ENCODE measurements at regions not wholly inside any gene's neighbourhood (a gene's known extent, or its start where the extent isn't known, plus 50 kb on each side); places are given as distances from the start of the nearest gene placed in this dataset.

DNA sequence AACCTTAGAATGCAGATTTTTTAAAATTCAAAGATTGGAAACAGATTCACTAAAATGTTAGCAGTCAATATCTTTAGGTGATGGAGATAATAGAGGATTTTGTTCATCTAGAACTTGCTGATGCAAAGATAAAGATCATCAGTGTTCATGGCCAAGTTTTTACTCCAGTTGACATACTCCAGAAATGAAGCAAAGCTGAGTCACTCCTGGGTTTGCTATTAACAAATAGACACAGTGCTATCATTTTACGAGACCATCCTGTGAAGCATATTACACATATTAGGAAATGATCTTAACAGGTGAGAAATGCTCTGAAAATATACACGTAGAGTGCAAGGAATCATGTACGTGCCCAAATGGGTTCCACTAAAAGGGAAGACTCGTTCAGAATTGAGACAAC, 170.6 kb upstream of the FAM9B start:
- H3K36me3 ChIP-seq (ENCODE audit: control insufficient read depth, insufficient read depth, low read length), result no peaks in the 10 kb centered on the region
- TF ChIP-seq CTCF (IDR thresholded peaks at IDR 0.05; ENCODE audit: insufficient read depth, low read length, poor library complexity, severe bottlenecking), result no peak
- no peak overlapping the region for H3K4me3 ChIP-seq (ENCODE audit: low read depth, low read length)
- DNase-seq (ENCODE audit: low read depth), result no peak
- no peaks in the 10 kb centered on the region for H3K27me3 ChIP-seq (ENCODE audit: control insufficient read depth, insufficient read depth, low read length)

DNA sequence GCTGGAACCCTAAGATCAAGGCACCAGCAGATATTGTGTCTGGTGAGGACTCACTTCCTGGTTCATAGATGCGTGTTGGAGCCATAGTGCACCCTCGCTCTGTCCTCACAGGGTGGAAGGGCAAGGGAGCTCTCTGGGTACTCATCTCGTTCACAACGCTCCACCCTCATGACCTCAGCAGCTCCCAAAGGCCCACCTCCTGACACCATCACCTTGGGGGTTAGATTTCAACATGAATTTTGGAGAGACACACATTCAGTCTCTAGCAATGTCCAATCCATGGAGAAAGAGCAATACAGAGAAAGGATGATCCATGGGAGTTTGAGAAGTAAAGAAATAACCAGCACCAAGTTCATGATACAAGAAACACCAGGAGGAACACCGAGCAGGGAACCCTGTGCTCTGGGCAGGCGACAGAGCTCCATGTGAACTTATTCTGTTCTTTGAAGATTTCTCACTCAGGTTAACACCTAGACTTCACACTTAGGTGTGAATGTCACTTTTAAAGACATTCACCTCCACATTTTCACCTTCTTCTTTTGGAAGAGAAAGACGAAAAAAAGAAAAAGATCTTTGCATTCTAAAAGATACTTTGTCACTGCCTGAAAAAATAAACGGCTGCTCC, 171.8 kb upstream of the FAM9B start:
- no peak overlapping the region for H3K4me3 ChIP-seq (ENCODE audit: low read depth, low read length)
- TF ChIP-seq CTCF (IDR thresholded peaks at IDR 0.05; ENCODE audit: insufficient read depth, low read length, poor library complexity, severe bottlenecking), result no peak

DNA sequence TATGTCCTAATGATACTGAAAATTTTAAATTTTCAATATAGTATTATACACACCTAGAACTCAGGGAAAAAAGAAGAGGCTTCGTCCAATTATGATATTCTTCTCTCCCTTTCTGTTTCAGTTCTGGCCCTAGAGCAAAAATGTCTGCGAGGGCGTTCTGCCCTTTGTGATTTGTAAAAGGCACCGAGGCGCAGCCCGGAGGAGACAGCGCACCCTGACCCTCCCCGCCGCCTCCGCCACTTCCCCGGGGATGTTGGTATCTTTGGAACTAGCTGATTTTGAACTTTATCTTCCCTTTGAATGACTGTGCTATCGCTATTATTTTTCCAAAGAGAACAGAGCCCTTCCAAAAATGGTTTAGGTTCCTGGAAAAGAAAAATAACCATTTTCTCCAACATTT, 173.2 kb upstream of the FAM9B start:
- Histone ChIP-seq H3K36me3 (ENCODE audit: control insufficient read depth, insufficient read depth, low read length) (no peaks in the 10 kb centered on the region), H3K27me3 (ENCODE audit: control insufficient read depth, insufficient read depth, low read length) (no peaks in the 10 kb centered on the region), H3K4me3 (ENCODE audit: low read depth, low read length) (no peak overlapping the region)
- no peak for DNase-seq (ENCODE audit: low read depth)
- TF ChIP-seq CTCF (IDR thresholded peaks at IDR 0.05; ENCODE audit: insufficient read depth, low read length, poor library complexity, severe bottlenecking), result no peak

More for the DNA sequence above, 171.8 kb upstream of the FAM9B start:
- Histone ChIP-seq H3K27me3 (ENCODE audit: control insufficient read depth, insufficient read depth, low read length) (no peaks in the 10 kb centered on the region), H3K36me3 (ENCODE audit: control insufficient read depth, insufficient read depth, low read length) (no peaks in the 10 kb centered on the region)
- DNase-seq (ENCODE audit: low read depth), result no peak

GRCh38 chrX:9211269-9211668, 177.3 kb upstream of the FAM9B start:
- DNase-seq (ENCODE audit: low read depth), result no peak
- TF ChIP-seq CTCF (IDR thresholded peaks at IDR 0.05; ENCODE audit: insufficient read depth, low read length, poor library complexity, severe bottlenecking), result no peak
- Histone ChIP-seq H3K27me3 (ENCODE audit: control insufficient read depth, insufficient read depth, low read length) (no peaks in the 10 kb centered on the region), H3K4me3 (ENCODE audit: low read depth, low read length) (no peak overlapping the region), H3K36me3 (ENCODE audit: control insufficient read depth, insufficient read depth, low read length) (no peaks in the 10 kb centered on the region)

- Histone ChIP-seq H3K27me3 (ENCODE audit: control insufficient read depth, insufficient read depth, low read length) (no peaks in the 10 kb centered on the region), H3K4me3 (ENCODE audit: low read depth, low read length) (no peak overlapping the region), H3K36me3 (ENCODE audit: control insufficient read depth, insufficient read depth, low read length) (no peaks in the 10 kb centered on the region)
- no peak for TF ChIP-seq CTCF (IDR thresholded peaks at IDR 0.05; ENCODE audit: insufficient read depth, low read length, poor library complexity, severe bottlenecking)
- DNase-seq (ENCODE audit: low read depth), result no peak
Measured at GRCh38 chrX:9221781-9222180, 187.9 kb upstream of the FAM9B start.

DNA sequence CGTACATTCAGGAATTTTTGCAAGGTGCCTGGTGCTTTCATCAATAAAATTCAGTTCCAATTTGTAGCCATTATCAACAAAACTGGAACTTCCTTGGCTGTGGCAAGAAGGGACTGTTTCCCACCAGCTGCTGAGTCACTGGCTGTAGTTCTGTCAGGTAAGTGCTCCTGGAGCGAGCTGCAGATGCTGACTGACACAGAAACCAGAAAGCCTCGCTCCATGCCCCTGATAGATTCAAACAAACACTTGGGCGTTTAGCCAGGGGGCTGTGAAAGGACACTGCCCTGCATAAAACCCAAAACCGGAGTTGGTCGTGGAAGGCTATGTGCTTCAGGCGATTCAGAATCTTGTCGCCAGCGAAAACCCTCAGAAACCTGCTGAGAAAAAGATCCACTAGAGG, 188.4 kb upstream of the FAM9B start:
- Histone ChIP-seq H3K27me3 (ENCODE audit: control insufficient read depth, insufficient read depth, low read length) (no peaks in the 10 kb centered on the region), H3K36me3 (ENCODE audit: control insufficient read depth, insufficient read depth, low read length) (no peaks in the 10 kb centered on the region), H3K4me3 (ENCODE audit: low read depth, low read length) (no peak overlapping the region)
- no peak for TF ChIP-seq CTCF (IDR thresholded peaks at IDR 0.05; ENCODE audit: insufficient read depth, low read length, poor library complexity, severe bottlenecking)
- DNase-seq (ENCODE audit: low read depth), result no peak
